Ishikawa (cell line): ENCODE measurements at regions not wholly inside any gene's neighbourhood (a gene's known extent, or its start where the extent isn't known, plus 50 kb on each side); places are given as distances from the start of the nearest gene placed in this dataset.

Experiments used
- CEBPB ChIP-seq: IDR thresholded peaks from 2 replicates; pipeline ENCODE4 v1.6.1; 2012
- CREB1 ChIP-seq: IDR thresholded peaks from 2 replicates; pipeline ENCODE4 v1.6.1; 2012; ENCODE audit warnings: low read depth
- EGR1 ChIP-seq: IDR thresholded peaks from 2 replicates; pipeline ENCODE4 v1.6.1; 2012
- EP300 ChIP-seq: IDR thresholded peaks from 2 replicates; pipeline ENCODE4 v1.6.1; 2012; ENCODE audit warnings: borderline replicate concordance
- FOXM1 ChIP-seq: IDR thresholded peaks from 2 replicates; pipeline ENCODE4 v1.6.1; 2012; ENCODE audit warnings: low read depth, borderline replicate concordance
- NFIC ChIP-seq: IDR thresholded peaks from 2 replicates; pipeline ENCODE4 v1.6.1; 2012
- RAD21 ChIP-seq: IDR thresholded peaks from 2 replicates; pipeline ENCODE4 v1.6.1; 2012; ENCODE audit warnings: low read depth
- TAF1 ChIP-seq: IDR thresholded peaks from 2 replicates; pipeline ENCODE4 v1.6.1; 2012; ENCODE audit warnings: low read depth, mild to moderate bottlenecking
- TCF12 ChIP-seq: IDR thresholded peaks from 2 replicates; pipeline ENCODE4 v1.6.1; 2012; ENCODE audit warnings: low read depth
- TEAD4 ChIP-seq: IDR thresholded peaks from 2 replicates; pipeline ENCODE4 v1.6.1; 2012
- YY1 ChIP-seq: IDR thresholded peaks from 2 replicates; pipeline ENCODE4 v1.6.1; 2012; ENCODE audit warnings: low read depth
- ZBTB7A ChIP-seq: IDR thresholded peaks from 2 replicates; pipeline ENCODE4 v1.6.1; 2012; ENCODE audit warnings: low read depth
- TF ChIP-seq, protein P1 (sequence below): IDR thresholded peaks from 2 replicates; pipeline ENCODE4 v1.6.1; 2012
- TF ChIP-seq, protein P2 (sequence below): IDR thresholded peaks from 2 replicates; pipeline ENCODE4 v1.6.1; 2012
- TF ChIP-seq, protein P3 (sequence below): IDR thresholded peaks from 2 replicates; pipeline ENCODE4 v1.6.1; 2012; ENCODE audit warnings: low read depth, mild to moderate bottlenecking

DNA sequence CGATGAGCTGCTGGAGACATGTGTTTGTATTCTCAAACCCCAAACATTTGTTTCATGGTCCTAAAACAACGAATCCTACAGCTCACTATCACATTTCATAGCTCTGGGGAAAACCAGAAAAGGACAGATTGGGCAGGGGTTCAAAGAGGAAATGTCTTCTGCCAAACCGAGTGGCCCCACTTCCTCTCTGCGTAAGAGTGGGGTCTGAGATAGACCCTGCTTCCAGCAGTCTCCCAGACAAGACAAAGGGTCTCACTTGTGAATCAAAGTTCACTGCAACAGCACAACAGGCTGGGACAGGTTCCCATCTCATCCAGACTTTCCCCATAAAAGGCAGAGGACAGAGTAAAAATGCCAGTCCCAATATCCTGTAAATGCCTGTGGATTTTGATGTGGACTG is 276.2 kb upstream of the SLC24A2 start:
- TF ChIP-seq TCF12 = no peak
- TF ChIP-seq ZBTB7A = no peak
- no peak for TF ChIP-seq YY1
- no peak for TF ChIP-seq NFIC
- TF ChIP-seq, protein P1, sequence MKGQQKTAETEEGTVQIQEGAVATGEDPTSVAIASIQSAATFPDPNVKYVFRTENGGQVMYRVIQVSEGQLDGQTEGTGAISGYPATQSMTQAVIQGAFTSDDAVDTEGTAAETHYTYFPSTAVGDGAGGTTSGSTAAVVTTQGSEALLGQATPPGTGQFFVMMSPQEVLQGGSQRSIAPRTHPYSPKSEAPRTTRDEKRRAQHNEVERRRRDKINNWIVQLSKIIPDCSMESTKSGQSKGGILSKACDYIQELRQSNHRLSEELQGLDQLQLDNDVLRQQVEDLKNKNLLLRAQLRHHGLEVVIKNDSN = no peak
- TF ChIP-seq EP300 = no peak
- no peak for TF ChIP-seq FOXM1
- no peak for TF ChIP-seq CREB1
- no peak for TF ChIP-seq TEAD4
- TF ChIP-seq, protein P2, sequence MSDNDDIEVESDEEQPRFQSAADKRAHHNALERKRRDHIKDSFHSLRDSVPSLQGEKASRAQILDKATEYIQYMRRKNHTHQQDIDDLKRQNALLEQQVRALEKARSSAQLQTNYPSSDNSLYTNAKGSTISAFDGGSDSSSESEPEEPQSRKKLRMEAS = no peak
- TF ChIP-seq EGR1 = no peak
- no peak for TF ChIP-seq CEBPB
- TF ChIP-seq, protein P3, sequence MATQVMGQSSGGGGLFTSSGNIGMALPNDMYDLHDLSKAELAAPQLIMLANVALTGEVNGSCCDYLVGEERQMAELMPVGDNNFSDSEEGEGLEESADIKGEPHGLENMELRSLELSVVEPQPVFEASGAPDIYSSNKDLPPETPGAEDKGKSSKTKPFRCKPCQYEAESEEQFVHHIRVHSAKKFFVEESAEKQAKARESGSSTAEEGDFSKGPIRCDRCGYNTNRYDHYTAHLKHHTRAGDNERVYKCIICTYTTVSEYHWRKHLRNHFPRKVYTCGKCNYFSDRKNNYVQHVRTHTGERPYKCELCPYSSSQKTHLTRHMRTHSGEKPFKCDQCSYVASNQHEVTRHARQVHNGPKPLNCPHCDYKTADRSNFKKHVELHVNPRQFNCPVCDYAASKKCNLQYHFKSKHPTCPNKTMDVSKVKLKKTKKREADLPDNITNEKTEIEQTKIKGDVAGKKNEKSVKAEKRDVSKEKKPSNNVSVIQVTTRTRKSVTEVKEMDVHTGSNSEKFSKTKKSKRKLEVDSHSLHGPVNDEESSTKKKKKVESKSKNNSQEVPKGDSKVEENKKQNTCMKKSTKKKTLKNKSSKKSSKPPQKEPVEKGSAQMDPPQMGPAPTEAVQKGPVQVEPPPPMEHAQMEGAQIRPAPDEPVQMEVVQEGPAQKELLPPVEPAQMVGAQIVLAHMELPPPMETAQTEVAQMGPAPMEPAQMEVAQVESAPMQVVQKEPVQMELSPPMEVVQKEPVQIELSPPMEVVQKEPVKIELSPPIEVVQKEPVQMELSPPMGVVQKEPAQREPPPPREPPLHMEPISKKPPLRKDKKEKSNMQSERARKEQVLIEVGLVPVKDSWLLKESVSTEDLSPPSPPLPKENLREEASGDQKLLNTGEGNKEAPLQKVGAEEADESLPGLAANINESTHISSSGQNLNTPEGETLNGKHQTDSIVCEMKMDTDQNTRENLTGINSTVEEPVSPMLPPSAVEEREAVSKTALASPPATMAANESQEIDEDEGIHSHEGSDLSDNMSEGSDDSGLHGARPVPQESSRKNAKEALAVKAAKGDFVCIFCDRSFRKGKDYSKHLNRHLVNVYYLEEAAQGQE = no peak
- no peak for TF ChIP-seq TAF1

DNA sequence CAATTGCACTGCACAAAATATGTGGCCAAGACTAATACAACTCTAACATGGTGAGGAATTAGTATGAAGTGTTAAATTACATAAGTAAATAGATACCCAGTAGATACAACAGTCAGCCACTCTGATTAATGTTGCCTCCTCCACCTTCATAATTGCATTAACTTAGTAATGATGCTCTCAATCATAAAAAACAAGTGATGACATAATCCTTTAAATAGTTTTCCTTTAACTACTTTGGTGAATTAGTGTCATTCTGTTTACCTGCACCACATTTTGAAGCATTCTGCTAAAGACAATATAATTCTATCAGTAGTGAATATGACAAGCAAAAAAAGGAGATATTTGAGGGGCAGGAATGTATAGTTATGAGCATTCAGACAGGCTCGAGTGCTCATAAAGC is 265.9 kb upstream of the SLC24A2 start:
- no peak for TF ChIP-seq TEAD4
- TF ChIP-seq TCF12 = no peak
- TF ChIP-seq FOXM1 = no peak
- no peak for TF ChIP-seq YY1
- TF ChIP-seq, protein P3 = no peak
- no peak for TF ChIP-seq ZBTB7A
- TF ChIP-seq, protein P2 = no peak

DNA sequence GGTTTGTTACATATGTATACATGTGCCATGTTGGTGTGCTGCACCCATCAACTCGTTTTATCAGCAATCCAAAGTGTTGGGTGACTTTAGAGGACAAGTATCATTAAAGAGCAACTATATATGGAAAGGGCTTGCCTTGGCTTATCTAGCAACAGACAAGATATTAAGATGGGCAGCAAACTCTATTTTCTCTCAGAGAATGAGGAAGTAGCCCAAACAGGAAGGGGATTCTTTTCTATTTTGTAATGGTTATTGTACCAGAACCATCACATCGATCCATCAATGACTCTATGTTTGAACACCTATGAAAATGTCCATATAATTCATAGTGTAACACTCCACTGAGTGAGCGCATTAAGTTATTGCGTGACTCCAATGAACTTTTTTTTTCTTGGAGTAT is 260.1 kb upstream of the SLC24A2 start:
- TF ChIP-seq NFIC (no peak), ZBTB7A (no peak), CEBPB (no peak)
- TF ChIP-seq, protein P1 = no peak
- TF ChIP-seq, protein P2 = no peak

DNA sequence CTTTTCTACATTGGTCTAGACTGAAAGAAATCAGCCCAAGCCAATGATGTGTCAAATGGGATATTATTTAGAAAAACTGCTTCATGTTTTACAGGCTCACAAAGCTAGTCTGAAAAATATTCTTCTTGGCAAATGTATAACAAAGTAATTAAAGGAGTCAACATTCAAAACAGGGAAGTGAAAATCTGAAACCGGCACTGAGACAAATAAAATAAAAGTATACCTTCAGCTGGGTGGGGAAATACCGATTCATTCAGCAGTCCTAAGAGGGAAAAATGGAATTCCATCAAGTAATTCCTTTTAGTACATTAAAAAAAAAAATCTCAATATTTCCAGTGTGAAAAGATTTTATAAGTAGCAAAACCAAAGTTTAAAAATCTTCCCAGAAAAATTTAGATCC is 259.6 kb upstream of the SLC24A2 start:
- TF ChIP-seq FOXM1 (no peak), RAD21 (no peak), EP300 (no peak), TAF1 (no peak), EGR1 (no peak), NFIC (no peak), TEAD4 (no peak), CREB1 (no peak), YY1 (no peak), CEBPB (no peak), TCF12 (no peak), ZBTB7A (no peak)
- TF ChIP-seq, protein P3 = no peak
- TF ChIP-seq, protein P2 = no peak
- TF ChIP-seq, protein P1 = no peak
